RWPE2 (cell line): ENCODE measurements at regions not wholly inside any gene's neighbourhood (a gene's known extent, or its start where the extent isn't known, plus 50 kb on each side); places are given as distances from the start of the nearest gene placed in this dataset.

Experiments used
- ATAC-seq: fragments of 200-7000 bp; cut with Tn5 transposase; 3 replicates; pipeline ENCODE4 v1.9.1; 2021; ENCODE audit warnings: low read depth
- DNase-seq: peaks from one replicate; pipeline ENCODE4 v3.0.0-alpha.2; 2020; ENCODE audit warnings: low spot score
- H3K27ac ChIP-seq: fragments of 450-650 bp; 2 replicates; pipeline ENCODE4 v1.5.1; 2017; ENCODE audit warnings: mild to moderate bottlenecking; ENCODE audit not compliant: poor library complexity, severe bottlenecking
- H3K27me3 ChIP-seq: fragments of 250-450 bp; sonication (Bioruptor Pico); 2 replicates; pipeline ENCODE4 v1.5.1; 2021; ENCODE audit warnings: mild to moderate bottlenecking, moderate library complexity; ENCODE audit not compliant: insufficient read depth, poor library complexity, severe bottlenecking
- H3K36me3 ChIP-seq: fragments of 250-450 bp; sonication (Bioruptor Pico); 2 replicates; pipeline ENCODE4 v1.5.1; 2020; ENCODE audit warnings: low read depth, mild to moderate bottlenecking, moderate library complexity
- H3K4me1 ChIP-seq: fragments of 250-450 bp; sonication (Bioruptor Pico); 2 replicates; pipeline ENCODE4 v1.5.1; 2021; ENCODE audit warnings: mild to moderate bottlenecking, moderate library complexity; ENCODE audit not compliant: insufficient read depth, poor library complexity, severe bottlenecking
- H3K4me3 ChIP-seq: fragments of 250-450 bp; sonication (Bioruptor Pico); 2 replicates; pipeline ENCODE4 v1.5.1; 2021; ENCODE audit warnings: mild to moderate bottlenecking, moderate library complexity; ENCODE audit not compliant: severe bottlenecking
- H3K9me3 ChIP-seq: fragments of 250-450 bp; sonication (Bioruptor Pico); 2 replicates; pipeline ENCODE4 v1.5.1; 2021; ENCODE audit warnings: mild to moderate bottlenecking, moderate library complexity; ENCODE audit not compliant: severe bottlenecking
- CTCF ChIP-seq: fragments of 450-650 bp; IDR thresholded peaks from one replicate; pipeline ENCODE4 v1.5.1; 2017; ENCODE audit warnings: mild to moderate bottlenecking, moderate library complexity; ENCODE audit not compliant: poor library complexity, severe bottlenecking

- Histone ChIP-seq H3K9me3 (no peaks in the 10 kb centered on the region), H3K4me3 (no peak overlapping the region), H3K27ac (no peak overlapping the region), H3K36me3 (no peaks in the 10 kb centered on the region), H3K4me1 (no peaks in the 10 kb centered on the region), H3K27me3 (no peaks in the 10 kb centered on the region)
- TF ChIP-seq CTCF: no peak
- no peak for DNase-seq
- no peak for ATAC-seq
Observed at GRCh38 chr14:54333511-54333910, 63.3 kb upstream of the CDKN3 start.

GRCh38 chr14:54335569-54336155 is 61.1 kb upstream of the CDKN3 start:
- no peak for TF ChIP-seq CTCF
- H3K36me3 ChIP-seq: no peaks in the 10 kb centered on the region
- no peak for DNase-seq

GRCh38 chr14:54337314-54337713 is 59.5 kb upstream of the CDKN3 start:
- DNase-seq: no peak
- Histone ChIP-seq H3K4me3 (no peak overlapping the region), H3K36me3 (no peaks in the 10 kb centered on the region), H3K4me1 (no peaks in the 10 kb centered on the region), H3K27ac (no peak overlapping the region), H3K27me3 (no peaks in the 10 kb centered on the region), H3K9me3 (no peaks in the 10 kb centered on the region)
- ATAC-seq: no peak
- no peak for TF ChIP-seq CTCF

More at GRCh38 chr14:54335569-54336155, 61.1 kb upstream of the CDKN3 start:
- Histone ChIP-seq H3K4me3 (no peak overlapping the region), H3K27ac (no peak overlapping the region), H3K4me1 (no peaks in the 10 kb centered on the region), H3K27me3 (no peaks in the 10 kb centered on the region), H3K9me3 (no peaks in the 10 kb centered on the region)
- ATAC-seq: 0 out of 3 replicates have a peak, but pooled peaks have one; percentile 19

- DNase-seq: no peak
- Histone ChIP-seq H3K27ac (no peak overlapping the region), H3K4me1 (peaks cover 1% of the 10 kb centered on the region), H3K9me3 (no peaks in the 10 kb centered on the region), H3K4me3 (no peak overlapping the region), H3K27me3 (no peaks in the 10 kb centered on the region), H3K36me3 (no peaks in the 10 kb centered on the region)
- TF ChIP-seq CTCF: peak; percentile 94
- ATAC-seq: peak; percentile 76
Observed at GRCh38 chr14:54338696-54339317, 58.0 kb upstream of the CDKN3 start.

GRCh38 chr14:54339771-54340170 is 57.0 kb upstream of the CDKN3 start:
- no peaks in the 10 kb centered on the region for H3K9me3 ChIP-seq
- DNase-seq (no peak), ATAC-seq (no peak)
- no peak for TF ChIP-seq CTCF
- H3K36me3 ChIP-seq: no peaks in the 10 kb centered on the region
- H3K4me3 ChIP-seq: no peak overlapping the region
- H3K4me1 ChIP-seq: peaks cover 2% of the 10 kb centered on the region
- no peak overlapping the region for H3K27ac ChIP-seq
- no peaks in the 10 kb centered on the region for H3K27me3 ChIP-seq
